Activated CD8-positive, alpha-beta T cell treated with anti-CD3 and anti-CD28 coated beads for 36 hours (primary cell): ENCODE measurements at regions not wholly inside any gene's neighbourhood (a gene's known extent, or its start where the extent isn't known, plus 50 kb on each side); places are given as distances from the start of the nearest gene placed in this dataset.

Experiments used
- ATAC-seq: fragments of 200-7000 bp; cut with Tn5 transposase; one replicate; pipeline ENCODE4 v1.10.0; 2021; ENCODE audit warnings: mild to moderate bottlenecking, moderate library complexity
- CTCF ChIA-PET: fragments of 350-600 bp; sonication (Branson Sonifier 250); formaldehyde crosslinking; loops from one replicate; lab custom pipeline; 2021; ENCODE audit warnings: antibody characterized with exemption; lab: Charles Lee
- POLR2A ChIA-PET: fragments of 350-600 bp; sonication (Branson Sonifier 250); formaldehyde crosslinking; loops from one replicate; lab custom pipeline; 2021; ENCODE audit warnings: antibody characterized with exemption; lab: Charles Lee
- DNase-seq: peaks from one replicate; pipeline ENCODE4 v3.0.0-alpha.2; 2020
- H3K27ac Mint-ChIP-seq: one replicate; pipeline ENCODE4 v1.8.0; 2021; ENCODE audit warnings: mild to moderate bottlenecking, mixed read lengths
- H3K27me3 Mint-ChIP-seq: one replicate; pipeline ENCODE4 v1.8.0; 2021; ENCODE audit warnings: mixed read lengths
- H3K36me3 Mint-ChIP-seq: one replicate; pipeline ENCODE4 v1.8.0; 2021; ENCODE audit warnings: low read depth, mixed read lengths
- H3K4me1 Mint-ChIP-seq: one replicate; pipeline ENCODE4 v1.8.0; 2021; ENCODE audit warnings: low read depth, mixed read lengths
- H3K4me3 Mint-ChIP-seq: one replicate; pipeline ENCODE4 v1.8.0; 2021; ENCODE audit warnings: mild to moderate bottlenecking, moderate library complexity, mixed read lengths
- H3K9me3 Mint-ChIP-seq: one replicate; pipeline ENCODE4 v1.8.0; 2021; ENCODE audit warnings: mixed read lengths
- CTCF ChIP-seq: fragments of 200-600 bp; IDR thresholded peaks from one replicate; pipeline ENCODE4 v1.8.0; 2022; ENCODE audit warnings: antibody characterized with exemption, mild to moderate bottlenecking
- intact Hi-C: fragments of 100-400 bp; cut with micrococcal nuclease; formaldehyde crosslinking; loops from one replicate; pipeline ENCODE4 v1.10.0; 2022

GRCh38 chr2:63663013-63663864, 74.5 kb downstream of the MDH1 start:
- ATAC-seq = no peak
- no peak overlapping the region for H3K27ac Mint-ChIP-seq

GRCh38 chr2:63665091-63665490, 76.3 kb downstream of the MDH1 start:
- intact Hi-C loops = no loop called here
- Mint-ChIP-seq H3K4me1 (no peaks in the 10 kb centered on the region), H3K27me3 (peaks cover 17% of the 10 kb centered on the region), H3K27ac (no peak overlapping the region), H3K4me3 (no peak overlapping the region), H3K36me3 (no peaks in the 10 kb centered on the region), H3K9me3 (no peaks in the 10 kb centered on the region)
- DNase-seq = no peak
- CTCF ChIA-PET = no interaction called here
- POLR2A ChIA-PET = no interaction called here
- no peak for TF ChIP-seq CTCF
- no peak for ATAC-seq

More at GRCh38 chr2:63663013-63663864, 74.5 kb downstream of the MDH1 start:
- DNase-seq = no peak
- intact Hi-C loops = no loop called here
- Mint-ChIP-seq H3K4me1 (no peaks in the 10 kb centered on the region), H3K9me3 (no peaks in the 10 kb centered on the region), H3K36me3 (no peaks in the 10 kb centered on the region), H3K4me3 (no peak overlapping the region), H3K27me3 (peaks cover 15% of the 10 kb centered on the region)
- TF ChIP-seq CTCF = no peak
- ChIA-PET POLR2A (no interaction called here), CTCF (interaction anchor here (0.6 kb wide), 1 partner anchor 30 kb away, joined by 3 read pairs; no protein-coding TSS in a partner anchor)

- TF ChIP-seq CTCF = no peak
- ChIA-PET POLR2A (no interaction called here), CTCF (interaction anchor here (1.0 kb wide), 1 partner anchor 195 kb away, joined by 3 read pairs; no protein-coding TSS in a partner anchor)
- no peaks in the 10 kb centered on the region for H3K9me3 Mint-ChIP-seq
- peaks cover 17% of the 10 kb centered on the region for H3K27me3 Mint-ChIP-seq
- DNase-seq (no peak), ATAC-seq (no peak)
- H3K27ac Mint-ChIP-seq = no peak overlapping the region
- no peaks in the 10 kb centered on the region for H3K4me1 Mint-ChIP-seq
- no peaks in the 10 kb centered on the region for H3K36me3 Mint-ChIP-seq
- no peak overlapping the region for H3K4me3 Mint-ChIP-seq
- intact Hi-C loops = no loop called here
These were observed 77.2 kb downstream of the MDH1 start for GRCh38 chr2:63665846-63666475.

GRCh38 chr2:63667132-63667700, 78.5 kb downstream of the MDH1 start:
- ChIA-PET POLR2A (no interaction called here), CTCF (no interaction called here)
- Mint-ChIP-seq H3K4me3 (no peak overlapping the region), H3K4me1 (no peaks in the 10 kb centered on the region), H3K9me3 (no peaks in the 10 kb centered on the region), H3K27me3 (peaks cover 19% of the 10 kb centered on the region), H3K27ac (no peak overlapping the region), H3K36me3 (no peaks in the 10 kb centered on the region)
- intact Hi-C loops = no loop called here
- no peak for TF ChIP-seq CTCF
- DNase-seq (no peak), ATAC-seq (no peak)

- no peak overlapping the region for H3K4me3 Mint-ChIP-seq
- ATAC-seq = no peak
- no peaks in the 10 kb centered on the region for H3K36me3 Mint-ChIP-seq
- intact Hi-C loops = no loop called here
- H3K4me1 Mint-ChIP-seq = no peaks in the 10 kb centered on the region
- no peak for TF ChIP-seq CTCF
- H3K27ac Mint-ChIP-seq = no peak overlapping the region
- ChIA-PET POLR2A (no interaction called here), CTCF (no interaction called here)
- H3K9me3 Mint-ChIP-seq = no peaks in the 10 kb centered on the region
- H3K27me3 Mint-ChIP-seq = peaks cover 19% of the 10 kb centered on the region
- DNase-seq = no peak
These were observed 79.2 kb downstream of the MDH1 start for GRCh38 chr2:63668000-63668399.
